Embryonic facial prominence (tissue), 1 donor: ENCODE measurements at regions not wholly inside any gene's neighbourhood (a gene's known extent, or its start where the extent isn't known, plus 50 kb on each side); places are given as distances from the start of the nearest gene placed in this dataset.

ENCODE experiments used
- DNase-seq: peaks from one replicate; pipeline ENCODE4 v3.0.0-alpha.2; 2016; ENCODE audit errors: extremely low spot score

- no peak for DNase-seq
Measured at GRCh38 chr11:98115873-98116272, 904.9 kb upstream of the CNTN5 start.

GRCh38 chr11:98130117-98130625 lies 890.6 kb upstream of the CNTN5 start:
- DNase-seq = no peak

- DNase-seq = no peak
Measured at GRCh38 chr11:98136357-98136756, 884.4 kb upstream of the CNTN5 start.

DNA sequence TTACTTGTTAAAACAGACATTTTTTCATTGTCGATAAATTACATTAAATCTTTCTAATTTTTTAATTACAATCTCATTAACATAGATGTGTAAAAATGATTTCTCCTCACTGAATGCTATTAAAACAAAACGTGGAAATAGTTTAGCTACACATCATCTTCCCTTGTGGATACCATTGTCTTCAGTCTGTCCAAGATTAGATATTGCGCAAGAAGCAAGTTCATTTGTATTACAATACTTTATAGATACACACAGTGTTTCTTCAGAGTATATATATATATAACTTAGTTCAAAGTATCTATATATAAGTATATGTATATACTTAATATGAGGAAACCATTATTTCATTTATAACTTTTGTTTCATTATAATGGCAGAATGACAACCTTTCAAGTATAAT lies 883.3 kb upstream of the CNTN5 start:
- no peak for DNase-seq

- no peak for DNase-seq
Measured at GRCh38 chr11:98143661-98144060, 877.1 kb upstream of the CNTN5 start.

DNA sequence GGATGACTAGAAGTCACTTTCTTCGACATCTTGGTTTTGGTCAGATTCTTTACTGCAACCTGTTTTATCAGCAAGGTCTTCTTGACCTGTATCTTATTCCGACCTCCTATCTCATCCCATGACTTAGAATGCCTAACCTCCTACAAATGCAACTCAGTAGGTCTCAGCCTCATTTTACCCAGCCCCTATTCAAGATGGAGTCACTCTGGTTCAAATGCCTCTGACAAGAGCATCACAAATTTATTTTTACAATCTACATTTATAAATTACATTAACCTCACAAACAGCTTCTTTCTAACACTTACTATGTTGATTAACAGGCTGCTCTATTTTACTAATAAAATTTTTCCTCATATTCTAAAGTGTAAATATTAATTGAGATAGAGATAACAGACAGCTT lies 867.0 kb upstream of the CNTN5 start:
- no peak for DNase-seq

DNA sequence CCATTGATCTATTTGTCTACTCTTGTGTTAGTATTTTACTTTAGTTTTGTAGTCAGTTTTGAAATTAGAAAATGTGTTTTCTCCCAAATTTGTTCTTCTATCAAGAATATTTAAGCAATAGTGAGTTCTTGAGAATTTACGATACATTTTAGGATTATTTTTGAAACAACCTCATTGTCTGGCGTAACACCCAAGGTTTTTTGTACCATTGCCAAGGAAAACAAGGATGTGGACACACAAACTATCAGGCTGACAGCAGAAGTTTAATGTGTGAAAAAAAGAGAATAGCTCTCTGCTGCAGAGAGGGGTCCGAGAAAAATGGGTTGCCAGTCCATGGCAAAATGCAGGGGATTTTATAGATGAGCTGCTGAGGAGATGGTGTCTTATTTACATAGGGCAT lies 865.1 kb upstream of the CNTN5 start:
- no peak for DNase-seq

- no peak for DNase-seq
Measured at GRCh38 chr11:98177925-98178324, 842.8 kb upstream of the CNTN5 start.

- DNase-seq = no peak
Measured at GRCh38 chr11:98180511-98180910, 840.2 kb upstream of the CNTN5 start.

- DNase-seq = no peak
Measured at GRCh38 chr11:98180921-98181320, 839.8 kb upstream of the CNTN5 start.

DNA sequence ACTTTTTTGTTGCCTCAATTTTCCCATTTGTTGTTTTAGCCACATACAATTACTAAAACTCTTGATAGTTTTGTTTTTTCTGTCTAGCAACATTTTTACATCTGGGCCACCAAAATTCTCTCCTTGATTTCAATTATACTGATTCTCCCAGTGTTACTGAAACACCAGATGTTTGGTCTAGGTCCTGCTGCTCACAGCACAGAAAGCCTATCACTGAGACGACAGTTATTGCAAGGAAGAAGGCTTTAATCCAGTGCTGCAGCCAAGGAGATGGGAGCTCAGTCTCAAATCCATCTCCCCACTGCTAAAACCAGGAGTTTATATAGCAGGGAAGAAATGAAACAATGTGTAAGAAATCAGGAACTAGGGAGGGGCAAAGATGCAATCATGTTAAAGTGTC lies 837.7 kb upstream of the CNTN5 start:
- no peak for DNase-seq

DNA sequence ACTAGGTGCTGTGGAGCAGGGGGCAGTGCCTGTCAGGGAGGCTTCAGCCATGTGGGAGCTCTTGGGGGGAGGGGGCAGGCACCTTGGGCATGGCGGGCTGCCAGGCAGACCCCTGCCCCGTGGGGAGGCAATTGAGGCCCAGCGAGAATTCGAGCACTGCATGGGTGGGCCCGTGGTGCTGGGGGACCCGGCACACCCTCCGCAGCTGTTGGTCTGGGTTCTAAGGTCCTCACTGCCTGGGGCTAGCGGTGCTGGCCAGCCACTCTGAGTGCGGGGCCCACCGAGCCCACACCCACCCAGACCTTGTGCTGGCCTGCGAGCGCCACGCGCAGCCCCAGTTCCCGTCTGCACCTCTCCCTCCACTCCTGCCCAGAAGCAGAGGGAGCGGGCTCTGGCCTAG lies 835.5 kb upstream of the CNTN5 start:
- no peak for DNase-seq

GRCh38 chr11:98194611-98195010 lies 826.1 kb upstream of the CNTN5 start:
- DNase-seq = no peak

DNA sequence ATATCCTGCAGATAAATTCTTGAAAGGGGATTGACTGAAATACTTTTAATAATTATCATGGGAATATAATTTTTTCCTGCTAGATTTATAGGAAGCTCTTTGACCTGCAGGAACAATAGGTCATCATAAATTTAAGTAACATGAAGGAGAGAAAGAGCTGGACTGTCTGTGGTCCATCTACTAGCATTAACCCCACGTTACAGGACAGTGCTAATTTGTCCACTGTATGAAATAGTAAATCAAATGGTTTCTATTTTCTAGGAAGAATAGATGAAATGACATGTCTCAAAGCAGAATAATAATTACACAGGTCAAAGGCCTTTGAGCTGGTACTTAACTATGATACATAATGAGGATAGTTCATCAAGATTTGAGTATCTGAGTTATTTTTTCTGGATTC lies 825.4 kb upstream of the CNTN5 start:
- no peak for DNase-seq

DNA sequence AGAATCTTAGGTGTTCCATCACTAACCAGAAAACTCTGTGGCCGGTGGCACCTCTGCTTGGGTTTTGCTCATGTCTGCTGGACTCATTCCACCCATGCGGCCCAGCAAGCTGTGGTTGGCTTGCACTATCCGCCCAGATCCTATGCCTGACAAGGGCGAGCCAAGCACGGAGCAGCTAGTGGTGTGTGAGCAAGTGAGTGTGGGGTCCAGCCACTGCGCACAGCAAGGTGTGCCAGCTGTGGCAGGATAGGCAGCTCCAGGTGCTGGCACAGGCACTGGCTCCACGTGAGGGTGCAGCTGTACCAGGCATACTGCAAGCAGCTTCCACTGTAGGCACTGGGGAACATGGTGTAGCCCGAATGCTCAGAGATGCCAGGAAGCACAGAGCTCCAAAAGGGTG lies 813.7 kb upstream of the CNTN5 start:
- no peak for DNase-seq

DNA sequence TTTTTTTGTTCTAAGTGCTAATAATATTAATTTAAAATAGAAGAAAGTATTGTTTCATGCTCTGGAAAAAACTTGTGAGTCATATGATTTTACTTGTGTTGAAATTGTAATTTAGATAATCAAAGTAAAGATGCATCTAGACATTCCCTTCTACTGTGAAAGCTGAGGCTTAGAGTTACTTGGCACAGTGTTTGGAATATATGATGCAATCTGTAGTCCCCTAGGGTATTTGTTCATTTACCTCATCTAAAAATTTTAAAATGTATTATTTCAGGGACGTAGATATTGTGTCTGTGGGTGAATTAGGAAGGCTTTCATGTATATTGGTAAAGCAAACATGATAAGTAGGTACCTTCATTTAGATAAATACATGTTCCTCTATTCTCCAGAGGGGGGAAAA lies 793.5 kb upstream of the CNTN5 start:
- DNase-seq = no peak

DNA sequence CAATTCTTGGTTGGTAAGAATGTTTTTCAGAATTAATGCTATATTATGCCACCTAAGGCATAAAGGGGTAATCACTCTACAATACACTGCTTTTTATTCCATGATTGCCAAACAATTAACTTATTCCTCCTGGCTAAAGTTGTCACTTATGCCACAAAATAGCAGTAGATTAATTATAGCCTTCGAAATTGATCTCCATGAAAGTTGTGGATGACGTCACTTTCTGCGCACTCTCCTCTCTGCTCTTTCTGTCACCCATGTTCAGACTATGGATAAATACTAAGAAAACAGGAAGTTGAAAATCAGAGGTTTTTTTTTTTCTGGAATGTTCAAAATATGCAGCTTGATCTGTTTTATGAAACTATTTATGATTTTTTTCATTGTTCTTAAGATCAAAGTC lies 790.1 kb upstream of the CNTN5 start:
- no peak for DNase-seq

DNA sequence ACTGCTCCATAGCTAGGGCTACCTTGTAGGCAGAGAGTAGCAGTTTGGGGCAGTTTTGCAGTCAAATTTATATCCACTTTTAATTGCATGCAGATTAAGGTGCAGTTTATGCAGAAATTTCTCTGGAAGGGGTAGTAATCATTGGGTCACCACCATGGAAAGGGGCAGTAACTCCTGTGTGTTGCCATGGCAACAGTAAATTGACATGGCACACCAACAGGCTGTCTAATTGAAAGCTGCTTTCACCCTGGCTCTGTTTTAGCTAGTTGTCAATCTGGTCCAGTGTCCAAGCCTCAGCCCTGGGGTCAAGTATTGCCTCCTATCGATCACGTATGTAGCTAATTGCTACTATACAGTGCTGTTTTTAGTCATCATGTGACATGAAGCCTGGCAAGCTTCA lies 786.1 kb upstream of the CNTN5 start:
- no peak for DNase-seq

GRCh38 chr11:98243897-98244296 lies 776.9 kb upstream of the CNTN5 start:
- no peak for DNase-seq

- no peak for DNase-seq
Measured at GRCh38 chr11:98260983-98261382, 759.8 kb upstream of the CNTN5 start.

GRCh38 chr11:98277251-98277912 lies 743.4 kb upstream of the CNTN5 start:
- DNase-seq = no peak

- DNase-seq = no peak
Measured at GRCh38 chr11:98289617-98290263, 731.0 kb upstream of the CNTN5 start.

- DNase-seq = no peak
Measured at GRCh38 chr11:98296091-98296880, 724.5 kb upstream of the CNTN5 start.
